Panc1 (cell line): ENCODE measurements at regions not wholly inside any gene's neighbourhood (a gene's known extent, or its start where the extent isn't known, plus 50 kb on each side); places are given as distances from the start of the nearest gene placed in this dataset.

Experiments
- ATAC-seq: fragments of 200-7000 bp; cut with Tn5 transposase; 2 replicates; pipeline ENCODE4 v1.9.1; 2020; ENCODE audit warnings: mild to moderate bottlenecking, moderate library complexity
- BruUV-seq: library from RNA; stranded (reverse); fragments of 400-500 nt; replicated peaks from 2 replicates; lab custom pipeline; 2021; lab: Mats Ljungman, UMichigan
- CTCF ChIA-PET: fragments of 300-600 bp; sonication (Branson Sonifier 250); formaldehyde crosslinking; loops from one replicate; lab custom pipeline; 2022; ENCODE audit warnings: antibody characterized with exemption; lab: Charles Lee
- POLR2A ChIA-PET: fragments of 300-600 bp; sonication (Branson Sonifier 250); formaldehyde crosslinking; loops from one replicate; lab custom pipeline; 2022; ENCODE audit warnings: antibody characterized with exemption; lab: Charles Lee
- DNase-seq: peaks from one replicate; pipeline ENCODE4 v3.0.0-alpha.2; 2010; ENCODE audit warnings: low read depth, low spot score
- H3K27ac ChIP-seq: 2 replicates; pipeline ENCODE4 v1.5.1; 2011; ENCODE audit warnings: mild to moderate bottlenecking, low read length, inconsistent platforms
- H3K27me3 ChIP-seq: fragments of 200-500 bp; sonication (Bioruptor generic); 2 replicates; pipeline ENCODE4 v1.6.0; 2014; ENCODE audit warnings: low read length, inconsistent platforms; ENCODE audit not compliant: control insufficient read depth, insufficient read depth
- H3K36me3 ChIP-seq: fragments of 200-500 bp; sonication (Bioruptor generic); 2 replicates; pipeline ENCODE4 v1.5.1; 2014; ENCODE audit warnings: inconsistent platforms, mild to moderate bottlenecking, low read length, moderate library complexity; ENCODE audit not compliant: control insufficient read depth, insufficient read depth
- H3K4me1 ChIP-seq: 2 replicates; pipeline ENCODE4 v1.5.1; 2011; ENCODE audit warnings: inconsistent platforms, mild to moderate bottlenecking, low read length, moderate library complexity; ENCODE audit not compliant: control insufficient read depth, insufficient read depth
- H3K4me3 ChIP-seq, 2 experiments: 2 replicates each; pipeline ENCODE4 v1.5.1; 2011 to 2012; ENCODE audit warnings: low read depth in 2 of 2, low read length in 2 of 2, mild to moderate bottlenecking in 2 of 2, inconsistent platforms in 1 of 2, moderate library complexity in 1 of 2
- H3K9me3 ChIP-seq: fragments of 200-500 bp; sonication (Bioruptor generic); 2 replicates; pipeline ENCODE4 v1.5.1; 2014; ENCODE audit warnings: low read depth, mild to moderate bottlenecking, inconsistent platforms, low read length, moderate library complexity; ENCODE audit not compliant: control insufficient read depth, insufficient read depth
- POLR2AphosphoS5 ChIP-seq: IDR thresholded peaks from 2 replicates; pipeline ENCODE4 v1.6.1; 2012; ENCODE audit warnings: mild to moderate bottlenecking, low read depth, low read length, moderate library complexity
- SIN3A ChIP-seq: IDR thresholded peaks from 2 replicates; pipeline ENCODE4 v1.6.1; 2012; ENCODE audit warnings: low read depth, mild to moderate bottlenecking, low read length, moderate library complexity, borderline replicate concordance; ENCODE audit not compliant: insufficient read depth
- TCF7L2 ChIP-seq: IDR thresholded peaks from 2 replicates; pipeline ENCODE4 v1.6.1; 2011; ENCODE audit warnings: mild to moderate bottlenecking, low read depth, low read length, inconsistent platforms
- in situ Hi-C: cut with HindIII; loops from 2 replicates; pipeline ENCODE4 v1.10.0; 2016; ENCODE audit warnings: low sequenced_read_pairs, low pct_unique_long_range_greater_than_20kb
- intact Hi-C: fragments of 100-400 bp; cut with micrococcal nuclease; formaldehyde crosslinking; loops from one replicate; pipeline ENCODE4 v1.10.0; 2022; ENCODE audit not compliant: unreplicated experiment
- TF ChIP-seq, protein P1 (sequence below): fragments of 450-650 bp; IDR thresholded peaks from 2 replicates; pipeline ENCODE4 v1.5.1; 2017; ENCODE audit warnings: mild to moderate bottlenecking
- TF ChIP-seq, protein P2 (sequence below), 2 experiments: IDR thresholded peaks; 2 replicates each; pipeline ENCODE4 v1.6.1; 2011 to 2012; ENCODE audit warnings: low read depth in 2 of 2, control low read depth in 1 of 2, low read length in 1 of 2, mild to moderate bottlenecking in 1 of 2, moderate library complexity in 1 of 2; ENCODE audit not compliant: insufficient read depth in 1 of 2

DNA sequence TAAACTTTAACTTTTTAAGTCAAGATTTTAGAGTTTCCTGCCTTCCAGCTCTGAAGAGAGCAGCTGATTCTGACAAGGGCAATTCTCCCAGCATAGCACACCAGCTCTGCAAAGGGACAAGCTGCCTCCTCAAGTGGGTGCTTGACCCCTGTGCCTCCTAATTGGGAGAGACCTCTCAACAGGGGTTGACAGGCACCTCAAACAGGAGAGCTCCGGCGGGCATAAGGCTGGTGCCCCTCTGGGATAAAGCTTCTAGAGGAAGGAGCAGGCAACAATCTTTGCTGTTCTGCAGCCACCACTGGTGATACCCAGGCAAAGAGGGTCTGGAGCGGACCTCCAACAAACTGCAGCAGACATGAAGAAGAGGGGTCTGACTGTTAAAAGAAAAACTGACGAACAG is 872.9 kb upstream of the PCDH10 start:
- Histone ChIP-seq H3K27ac (no peak overlapping the region), H3K27me3 (no peaks in the 10 kb centered on the region), H3K9me3 (no peaks in the 10 kb centered on the region), H3K4me3 (no peak overlapping the region), H3K36me3 (no peaks in the 10 kb centered on the region), H3K4me1 (no peaks in the 10 kb centered on the region)
- no peak for DNase-seq
- no TSS peak for BruUV-seq
- in situ Hi-C loops (no loop called here), intact Hi-C loops (no loop called here)
- TF ChIP-seq SIN3A (no peak), TCF7L2 (no peak), POLR2AphosphoS5 (no peak)
- TF ChIP-seq, protein P1, sequence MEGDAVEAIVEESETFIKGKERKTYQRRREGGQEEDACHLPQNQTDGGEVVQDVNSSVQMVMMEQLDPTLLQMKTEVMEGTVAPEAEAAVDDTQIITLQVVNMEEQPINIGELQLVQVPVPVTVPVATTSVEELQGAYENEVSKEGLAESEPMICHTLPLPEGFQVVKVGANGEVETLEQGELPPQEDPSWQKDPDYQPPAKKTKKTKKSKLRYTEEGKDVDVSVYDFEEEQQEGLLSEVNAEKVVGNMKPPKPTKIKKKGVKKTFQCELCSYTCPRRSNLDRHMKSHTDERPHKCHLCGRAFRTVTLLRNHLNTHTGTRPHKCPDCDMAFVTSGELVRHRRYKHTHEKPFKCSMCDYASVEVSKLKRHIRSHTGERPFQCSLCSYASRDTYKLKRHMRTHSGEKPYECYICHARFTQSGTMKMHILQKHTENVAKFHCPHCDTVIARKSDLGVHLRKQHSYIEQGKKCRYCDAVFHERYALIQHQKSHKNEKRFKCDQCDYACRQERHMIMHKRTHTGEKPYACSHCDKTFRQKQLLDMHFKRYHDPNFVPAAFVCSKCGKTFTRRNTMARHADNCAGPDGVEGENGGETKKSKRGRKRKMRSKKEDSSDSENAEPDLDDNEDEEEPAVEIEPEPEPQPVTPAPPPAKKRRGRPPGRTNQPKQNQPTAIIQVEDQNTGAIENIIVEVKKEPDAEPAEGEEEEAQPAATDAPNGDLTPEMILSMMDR, result no peak
- TF ChIP-seq, protein P2, sequence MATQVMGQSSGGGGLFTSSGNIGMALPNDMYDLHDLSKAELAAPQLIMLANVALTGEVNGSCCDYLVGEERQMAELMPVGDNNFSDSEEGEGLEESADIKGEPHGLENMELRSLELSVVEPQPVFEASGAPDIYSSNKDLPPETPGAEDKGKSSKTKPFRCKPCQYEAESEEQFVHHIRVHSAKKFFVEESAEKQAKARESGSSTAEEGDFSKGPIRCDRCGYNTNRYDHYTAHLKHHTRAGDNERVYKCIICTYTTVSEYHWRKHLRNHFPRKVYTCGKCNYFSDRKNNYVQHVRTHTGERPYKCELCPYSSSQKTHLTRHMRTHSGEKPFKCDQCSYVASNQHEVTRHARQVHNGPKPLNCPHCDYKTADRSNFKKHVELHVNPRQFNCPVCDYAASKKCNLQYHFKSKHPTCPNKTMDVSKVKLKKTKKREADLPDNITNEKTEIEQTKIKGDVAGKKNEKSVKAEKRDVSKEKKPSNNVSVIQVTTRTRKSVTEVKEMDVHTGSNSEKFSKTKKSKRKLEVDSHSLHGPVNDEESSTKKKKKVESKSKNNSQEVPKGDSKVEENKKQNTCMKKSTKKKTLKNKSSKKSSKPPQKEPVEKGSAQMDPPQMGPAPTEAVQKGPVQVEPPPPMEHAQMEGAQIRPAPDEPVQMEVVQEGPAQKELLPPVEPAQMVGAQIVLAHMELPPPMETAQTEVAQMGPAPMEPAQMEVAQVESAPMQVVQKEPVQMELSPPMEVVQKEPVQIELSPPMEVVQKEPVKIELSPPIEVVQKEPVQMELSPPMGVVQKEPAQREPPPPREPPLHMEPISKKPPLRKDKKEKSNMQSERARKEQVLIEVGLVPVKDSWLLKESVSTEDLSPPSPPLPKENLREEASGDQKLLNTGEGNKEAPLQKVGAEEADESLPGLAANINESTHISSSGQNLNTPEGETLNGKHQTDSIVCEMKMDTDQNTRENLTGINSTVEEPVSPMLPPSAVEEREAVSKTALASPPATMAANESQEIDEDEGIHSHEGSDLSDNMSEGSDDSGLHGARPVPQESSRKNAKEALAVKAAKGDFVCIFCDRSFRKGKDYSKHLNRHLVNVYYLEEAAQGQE (IDR thresholded peaks at IDR 0.05; ENCODE audit: insufficient read depth in 1 of 2, low read depth in 2 of 2, low read length in 1 of 2), result no peak
- ChIA-PET POLR2A (no interaction called here), CTCF (no interaction called here)
- no peak for ATAC-seq

DNA sequence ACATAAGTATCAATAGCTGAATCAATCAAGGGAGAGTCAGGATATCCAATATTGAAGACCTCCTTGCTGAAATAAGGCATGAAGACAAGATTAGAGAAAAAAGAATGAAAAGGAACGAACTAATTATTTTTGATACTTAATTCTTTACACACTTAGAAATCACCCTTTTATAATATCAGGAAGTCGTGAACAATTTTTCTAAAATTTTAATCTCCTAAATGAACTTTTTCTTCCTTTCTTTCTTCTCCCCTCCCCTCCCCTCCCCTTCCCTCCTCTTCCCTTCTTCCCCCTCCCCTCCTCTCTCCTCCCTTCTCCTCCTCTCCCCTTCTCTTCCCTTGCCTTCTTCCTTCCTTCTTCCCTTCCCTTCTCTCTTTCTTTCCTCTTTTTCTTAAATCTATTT is 872.1 kb upstream of the PCDH10 start:
- DNase-seq (no peak), ATAC-seq (no peak)
- H3K9me3 ChIP-seq, result no peaks in the 10 kb centered on the region
- intact Hi-C loops (no loop called here), in situ Hi-C loops (no loop called here)
- no TSS peak for BruUV-seq
- TF ChIP-seq, protein P2 (IDR thresholded peaks at IDR 0.05; ENCODE audit: insufficient read depth in 1 of 2, low read depth in 2 of 2, low read length in 1 of 2), result no peak
- no peak for TF ChIP-seq POLR2AphosphoS5
- no peak for TF ChIP-seq SIN3A
- no peak for TF ChIP-seq TCF7L2
- TF ChIP-seq, protein P1, result no peak
- ChIA-PET CTCF (no interaction called here), POLR2A (no interaction called here)
- no peaks in the 10 kb centered on the region for H3K4me1 ChIP-seq
- no peak overlapping the region for H3K27ac ChIP-seq
- no peaks in the 10 kb centered on the region for H3K36me3 ChIP-seq
- H3K27me3 ChIP-seq, result no peaks in the 10 kb centered on the region
- no peak overlapping the region for H3K4me3 ChIP-seq
